HUES48 (cell line): ENCODE measurements at regions not wholly inside any gene's neighbourhood (a gene's known extent, or its start where the extent isn't known, plus 50 kb on each side); places are given as distances from the start of the nearest gene placed in this dataset.
"Not testable (repeated sequence)": the region's sequence is repeated elsewhere in the genome, so short reads cannot be mapped to it uniquely, and the experiment has no call there.

Experiments
- H3K27ac ChIP-seq: one replicate; pipeline ENCODE4 v1.7.0; 2013; ENCODE audit warnings: low read depth, low read length, inconsistent platforms
- H3K27me3 ChIP-seq: 2 replicates; pipeline ENCODE4 v1.6.1; 2013; ENCODE audit warnings: mild to moderate bottlenecking, low read length; ENCODE audit not compliant: control insufficient read depth, insufficient read depth
- H3K36me3 ChIP-seq: 2 replicates; pipeline ENCODE4 v1.6.1; 2013; ENCODE audit warnings: low read length; ENCODE audit not compliant: control insufficient read depth, insufficient read depth
- H3K4me1 ChIP-seq: 2 replicates; pipeline ENCODE4 v1.6.1; 2013; ENCODE audit warnings: mild to moderate bottlenecking, low read length; ENCODE audit not compliant: control insufficient read depth, insufficient read depth
- H3K4me3 ChIP-seq: 2 replicates; pipeline ENCODE4 v1.5.1; 2013; ENCODE audit warnings: mild to moderate bottlenecking, low read depth, low read length
- H3K9ac ChIP-seq: 2 replicates; pipeline ENCODE4 v1.6.1; 2013; ENCODE audit warnings: mild to moderate bottlenecking, low read depth, low read length, moderate library complexity
- H3K9me3 ChIP-seq: 2 replicates; pipeline ENCODE4 v1.6.1; 2013; ENCODE audit warnings: low read length; ENCODE audit not compliant: control insufficient read depth, insufficient read depth

DNA sequence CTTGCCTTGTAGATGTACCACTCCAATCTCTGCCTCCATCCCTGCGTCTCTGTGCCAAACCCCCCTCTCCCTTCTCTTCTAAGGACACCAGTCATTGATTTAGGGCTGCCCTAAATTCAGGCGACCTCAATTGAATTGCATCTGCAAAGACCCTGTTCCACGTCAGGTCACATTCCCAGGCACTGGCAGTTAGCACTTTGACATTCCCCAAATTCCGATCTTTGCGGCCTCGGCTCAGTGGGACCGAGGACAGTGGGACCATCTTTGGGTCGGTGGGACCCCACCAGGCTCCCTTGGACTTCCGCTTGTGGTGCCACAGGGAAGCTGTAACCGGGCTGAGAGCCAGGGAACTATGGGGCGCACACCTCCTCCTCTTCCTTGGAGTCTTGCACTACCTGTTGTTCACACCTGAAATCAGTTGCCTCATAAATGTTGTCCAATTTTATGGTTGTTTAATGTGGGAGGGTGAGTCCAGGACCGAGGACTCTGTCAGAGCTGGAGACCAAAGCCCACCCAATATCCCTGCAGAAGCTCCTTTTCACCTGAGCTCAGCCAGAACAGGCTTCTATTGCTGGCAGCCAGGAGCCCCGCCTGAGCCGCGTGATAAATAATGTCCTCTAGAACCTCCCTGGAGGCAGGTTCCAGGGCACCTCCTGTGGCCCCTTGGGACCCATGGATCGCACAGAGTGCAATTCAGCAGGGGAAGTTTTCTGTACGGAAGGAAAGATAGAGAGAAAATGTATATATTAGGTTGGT, 271.6 kb downstream of the EIPR1 start:
- Histone ChIP-seq H3K4me3 (no peak overlapping the region), H3K9me3 (0 out of 2 replicates have a peak, but pooled peaks cover 4% of the 10 kb centered on the region), H3K27ac (no peak overlapping the region), H3K4me1 (peaks cover 8% of the 10 kb centered on the region), H3K36me3 (no peaks in the 10 kb centered on the region), H3K9ac (no peak overlapping the region), H3K27me3 (no peaks in the 10 kb centered on the region)

DNA sequence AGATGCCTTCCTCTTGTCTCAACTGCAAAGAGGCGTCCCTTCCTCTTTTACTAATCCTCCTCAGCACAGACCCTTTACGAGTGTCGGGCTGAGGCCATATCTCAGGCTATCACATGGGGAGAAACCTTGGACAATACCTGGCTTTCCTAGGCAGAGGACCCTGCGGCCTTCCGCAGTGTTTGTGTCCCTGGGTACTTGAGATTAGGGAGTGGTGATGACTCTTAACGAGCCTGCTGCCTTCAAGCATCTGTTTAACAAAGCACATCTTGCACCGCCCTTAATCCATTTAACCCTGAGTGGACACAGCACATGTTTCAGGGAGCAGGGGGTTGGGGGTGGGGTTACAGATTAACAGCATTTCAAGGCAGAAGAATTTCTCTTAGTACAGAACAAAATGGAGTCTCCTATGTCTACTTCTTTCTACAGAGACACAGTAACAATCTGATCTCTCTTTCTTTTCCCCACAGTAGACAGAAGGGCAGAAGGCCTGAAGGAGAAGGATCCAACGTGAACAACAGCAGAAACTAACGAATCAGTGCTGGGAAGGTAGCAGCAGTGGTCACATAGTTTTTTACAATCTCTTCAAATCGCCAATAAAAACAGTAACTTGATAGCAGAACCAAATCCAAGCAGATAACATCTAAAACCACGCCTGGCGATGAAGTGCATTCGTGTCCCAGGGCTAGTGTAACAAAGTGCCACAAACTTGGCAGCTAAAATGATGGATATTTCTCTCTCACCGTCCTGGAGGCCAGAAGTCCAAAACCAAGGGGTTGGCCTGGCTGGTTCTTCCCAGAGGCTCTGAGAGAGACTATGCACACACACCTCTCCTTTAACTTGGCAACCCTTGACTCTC, 272.4 kb downstream of the EIPR1 start:
- not testable (repeated sequence) for H3K36me3 ChIP-seq, H3K9me3 ChIP-seq, H3K27me3 ChIP-seq, H3K9ac ChIP-seq, H3K4me1 ChIP-seq, H3K4me3 ChIP-seq, H3K27ac ChIP-seq

DNA sequence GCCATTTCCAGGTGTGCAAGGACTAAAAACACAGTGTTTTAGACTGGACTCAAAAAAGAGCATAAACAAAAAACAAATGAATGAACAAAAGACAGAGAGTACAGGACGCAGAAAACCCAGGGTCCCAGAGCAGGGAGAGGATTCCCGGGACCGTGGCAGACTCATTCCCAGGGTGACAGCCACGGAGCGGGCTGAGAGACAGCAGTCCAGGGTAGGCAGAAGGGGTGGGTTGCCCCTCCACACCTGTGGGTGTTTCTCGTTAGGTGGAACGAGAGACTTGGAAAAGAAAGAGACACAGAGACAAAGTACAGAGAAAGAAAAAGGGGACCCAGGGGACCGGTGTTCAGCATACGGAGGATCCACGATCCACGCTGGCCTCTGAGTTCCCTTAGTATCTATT, 273.4 kb downstream of the EIPR1 start:
- Histone ChIP-seq H3K9ac (no peak overlapping the region), H3K9me3 (no peaks in the 10 kb centered on the region), H3K27ac (no peak overlapping the region), H3K4me3 (no peak overlapping the region), H3K27me3 (no peaks in the 10 kb centered on the region), H3K36me3 (no peaks in the 10 kb centered on the region), H3K4me1 (peaks cover 8% of the 10 kb centered on the region)

DNA sequence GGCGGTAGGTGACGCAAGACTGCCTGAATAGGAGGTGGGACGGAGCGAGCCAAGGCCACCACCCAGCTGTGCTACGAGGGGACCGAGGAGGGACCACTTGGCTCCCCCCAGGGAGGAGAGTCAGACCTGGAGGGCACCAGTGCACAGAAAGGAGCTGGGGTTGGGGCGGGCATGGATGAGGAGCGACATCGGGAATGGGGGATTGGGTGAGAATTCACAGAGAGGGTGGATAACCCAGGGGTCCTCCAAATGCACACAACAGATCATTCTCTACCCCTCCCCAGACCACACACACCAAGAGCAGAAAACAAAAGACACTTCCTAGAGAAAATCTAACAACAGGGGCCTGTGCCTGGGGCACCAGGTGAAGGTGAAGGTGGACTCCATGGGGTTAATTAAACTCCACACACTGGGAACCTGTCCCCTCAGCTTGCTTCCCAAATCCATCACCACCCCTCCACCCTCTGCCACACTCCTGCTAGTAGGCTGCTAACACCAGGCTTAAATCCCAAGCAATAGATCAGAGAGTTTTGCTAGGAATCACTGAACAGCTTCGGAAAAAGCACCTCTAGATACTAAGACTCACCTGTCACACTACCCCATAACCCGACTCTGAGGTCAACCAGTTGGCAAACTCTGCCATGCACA, 274.6 kb downstream of the EIPR1 start:
- Histone ChIP-seq H3K27me3 (no peaks in the 10 kb centered on the region), H3K27ac (no peak overlapping the region), H3K4me1 (peaks cover 8% of the 10 kb centered on the region), H3K36me3 (no peaks in the 10 kb centered on the region), H3K4me3 (no peak overlapping the region), H3K9me3 (no peaks in the 10 kb centered on the region), H3K9ac (no peak overlapping the region)

DNA sequence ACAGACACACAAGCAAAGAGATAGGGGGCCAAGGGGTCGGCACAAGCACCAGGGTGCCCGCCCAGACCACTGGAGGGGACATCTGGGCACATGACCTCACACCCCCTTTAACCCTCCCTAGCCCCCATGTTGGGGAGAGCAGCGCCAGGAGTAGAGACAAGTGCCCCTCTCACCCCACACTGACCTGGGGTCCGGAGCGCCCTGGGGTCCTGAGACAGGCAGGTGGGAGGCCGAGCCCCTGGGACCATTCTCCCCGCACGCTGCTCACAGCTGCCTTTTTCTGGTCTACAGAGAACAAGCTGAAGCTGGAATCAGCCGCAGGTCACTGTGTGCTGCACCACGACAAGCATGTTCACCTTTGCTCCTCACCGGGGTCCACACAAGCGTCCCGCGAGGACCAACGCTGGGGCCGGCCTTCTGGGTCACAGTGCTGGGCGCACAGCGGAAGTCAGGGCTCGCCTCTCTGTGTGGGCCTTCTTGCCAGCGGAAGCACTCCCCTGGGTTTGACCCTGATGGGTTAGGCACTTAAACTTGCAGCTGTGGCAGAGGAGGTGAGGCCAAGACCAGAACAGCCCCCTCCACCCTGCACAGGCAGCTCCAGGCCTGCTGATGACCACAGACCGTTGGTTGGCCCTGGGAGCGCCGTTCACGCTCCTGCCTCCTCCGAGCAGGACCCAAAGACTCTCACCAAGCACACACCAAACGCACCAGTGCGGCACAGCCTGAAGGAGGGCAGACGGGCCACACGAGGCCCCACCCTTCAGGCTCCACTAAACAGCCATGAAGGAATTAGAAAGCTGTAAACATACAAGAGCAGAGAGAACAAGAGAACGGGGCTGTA, 275.3 kb downstream of the EIPR1 start:
- Histone ChIP-seq H3K4me1 (peaks cover 8% of the 10 kb centered on the region), H3K27ac (no peak overlapping the region), H3K9me3 (no peaks in the 10 kb centered on the region), H3K27me3 (no peaks in the 10 kb centered on the region), H3K36me3 (no peaks in the 10 kb centered on the region), H3K4me3 (no peak overlapping the region), H3K9ac (no peak overlapping the region)

DNA sequence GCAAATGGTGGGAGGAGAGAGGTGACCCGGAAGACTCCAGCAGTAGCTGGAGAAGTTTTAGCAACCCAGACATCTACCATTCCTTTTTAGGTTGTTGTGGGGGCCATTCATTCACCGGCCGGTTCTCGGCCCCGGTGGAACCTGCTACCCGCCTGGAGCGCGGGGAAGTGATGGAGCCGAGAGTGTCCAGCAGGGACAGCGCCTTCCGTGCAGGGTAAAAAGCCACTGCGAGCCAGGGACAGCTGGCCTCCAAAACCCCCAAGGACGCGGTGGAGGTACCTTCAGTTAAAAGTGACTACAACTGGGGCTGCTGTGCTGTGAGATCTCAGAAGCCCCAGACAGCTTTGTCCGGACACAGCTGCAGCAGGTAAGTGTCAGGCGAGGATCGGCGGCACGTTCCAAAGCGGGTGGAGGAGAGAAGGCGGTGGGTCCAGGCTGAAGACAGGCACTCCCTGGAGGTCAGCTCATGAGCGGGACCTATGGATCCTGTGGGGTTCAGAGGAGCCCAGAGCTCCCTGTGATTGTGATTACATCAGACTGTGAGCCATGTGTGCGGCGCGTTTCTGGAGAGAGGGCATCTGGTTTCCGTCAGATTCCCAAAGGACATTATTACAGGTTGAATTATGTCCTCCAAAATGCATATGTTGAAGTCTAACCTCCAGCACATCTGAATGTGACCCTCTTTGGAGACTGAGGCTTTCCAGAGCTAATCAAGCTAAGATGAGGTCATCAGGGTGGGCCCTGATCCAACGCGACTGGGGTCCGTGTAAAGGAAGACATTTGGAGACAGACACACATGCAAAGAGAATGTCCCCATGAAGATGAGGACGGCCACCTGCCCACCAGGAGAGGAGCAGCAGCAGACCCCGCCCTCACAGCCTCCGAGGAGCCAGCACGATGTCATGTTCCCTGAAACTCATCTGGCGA, 276.3 kb downstream of the EIPR1 start:
- no peaks in the 10 kb centered on the region for H3K9me3 ChIP-seq
- H3K4me3 ChIP-seq, result no peak overlapping the region
- H3K36me3 ChIP-seq, result no peaks in the 10 kb centered on the region
- H3K27ac ChIP-seq, result no peak overlapping the region
- no peaks in the 10 kb centered on the region for H3K27me3 ChIP-seq
- H3K9ac ChIP-seq, result no peak overlapping the region
- peaks cover 8% of the 10 kb centered on the region for H3K4me1 ChIP-seq

DNA sequence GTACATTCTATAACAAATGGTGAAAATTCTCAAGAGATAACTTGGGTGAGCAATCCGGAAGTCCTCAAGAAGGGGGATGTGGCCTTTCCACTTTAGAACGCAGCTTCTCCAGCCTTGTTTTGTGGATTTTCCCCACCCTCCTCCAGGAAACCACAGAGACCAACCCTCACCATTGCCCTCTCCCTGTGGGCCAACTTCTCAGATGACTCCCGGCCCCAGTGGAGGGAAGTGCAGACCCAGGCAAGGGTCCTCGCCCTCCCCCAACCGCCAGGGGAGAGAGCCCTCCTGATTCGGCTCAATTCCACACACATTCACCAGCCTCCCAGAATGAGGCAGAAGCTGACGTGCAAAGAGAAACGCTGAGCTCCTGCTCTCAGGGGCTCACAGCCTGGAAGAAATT, 277.2 kb downstream of the EIPR1 start:
- no peaks in the 10 kb centered on the region for H3K27me3 ChIP-seq
- no peaks in the 10 kb centered on the region for H3K36me3 ChIP-seq
- H3K4me3 ChIP-seq, result no peak overlapping the region
- H3K4me1 ChIP-seq, result peaks cover 3% of the 10 kb centered on the region
- no peak overlapping the region for H3K27ac ChIP-seq
- no peak overlapping the region for H3K9ac ChIP-seq
- no peaks in the 10 kb centered on the region for H3K9me3 ChIP-seq

DNA sequence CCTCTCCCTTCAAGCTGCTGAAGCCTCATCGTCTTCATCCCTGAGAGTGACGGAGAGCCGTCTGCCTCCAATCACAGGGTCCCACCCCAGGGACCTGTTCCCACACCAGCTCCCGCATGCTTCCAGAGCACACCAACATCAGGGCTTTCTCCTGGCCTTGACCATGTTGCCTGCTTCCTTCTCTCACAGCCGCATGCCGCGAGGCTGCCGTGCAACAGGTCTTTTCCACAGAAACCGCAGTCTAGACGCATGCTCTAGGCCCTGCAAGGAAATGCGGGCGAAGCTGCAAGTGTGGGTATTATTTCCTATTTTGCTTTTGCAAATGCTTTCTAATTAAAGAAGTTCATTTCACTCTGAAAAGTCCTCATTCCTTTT, 277.8 kb downstream of the EIPR1 start:
- Histone ChIP-seq H3K4me3 (no peak overlapping the region), H3K27ac (no peak overlapping the region), H3K36me3 (no peaks in the 10 kb centered on the region), H3K9me3 (no peaks in the 10 kb centered on the region), H3K27me3 (no peaks in the 10 kb centered on the region), H3K9ac (no peak overlapping the region), H3K4me1 (no peaks in the 10 kb centered on the region)

DNA sequence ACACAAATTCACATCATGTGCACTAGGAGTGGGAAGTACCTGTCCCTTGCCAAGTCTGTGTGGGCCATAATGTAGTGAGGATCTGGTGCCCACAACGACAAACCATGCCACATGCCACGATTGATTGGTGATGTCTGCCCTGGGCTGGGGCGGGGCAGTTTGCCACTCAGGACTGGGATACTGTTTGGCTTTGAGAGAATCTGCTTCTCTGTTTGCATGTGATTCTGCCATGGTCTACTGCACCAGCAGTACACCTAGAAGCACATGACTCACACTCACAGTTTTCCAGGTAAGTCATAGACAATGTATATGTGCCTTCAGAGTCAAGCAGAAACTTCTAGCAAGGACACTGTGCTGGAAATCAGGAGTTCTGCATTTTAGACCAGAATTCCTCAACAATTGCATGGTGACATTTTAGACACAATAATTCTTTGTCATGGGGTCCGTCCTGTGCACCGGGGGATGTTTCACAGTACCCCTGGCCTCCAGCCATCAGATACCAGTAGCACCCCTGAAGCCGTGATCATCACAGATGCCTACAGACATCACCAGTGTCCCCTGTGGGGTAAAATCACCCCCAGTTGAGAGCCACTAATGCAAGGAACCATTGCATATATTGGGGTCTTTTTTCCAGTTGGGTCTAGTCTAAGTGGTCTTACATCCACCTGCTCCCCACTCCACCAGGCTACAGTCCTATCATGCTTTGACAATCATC, 278.3 kb downstream of the EIPR1 start:
- Histone ChIP-seq H3K36me3 (no peaks in the 10 kb centered on the region), H3K9me3 (no peaks in the 10 kb centered on the region), H3K27ac (no peak overlapping the region), H3K9ac (no peak overlapping the region), H3K4me3 (no peak overlapping the region), H3K27me3 (no peaks in the 10 kb centered on the region), H3K4me1 (no peaks in the 10 kb centered on the region)
